Vagina (tissue), 2 donors: ENCODE measurements at regions not wholly inside any gene's neighbourhood (a gene's known extent, or its start where the extent isn't known, plus 50 kb on each side); places are given as distances from the start of the nearest gene placed in this dataset.

ENCODE experiments used
- DNase-seq, 2 donors: peaks; one replicate each; pipeline ENCODE4 v3.0.0-alpha.2; 2017; ENCODE audit errors: extremely low spot score in 2 of 2
- H3K27ac ChIP-seq: fragments of 200-600 bp; sonication (generic); one replicate; pipeline ENCODE4 v1.5.1; 2019
- H3K27me3 ChIP-seq: fragments of 200-600 bp; sonication (generic); one replicate; pipeline ENCODE4 v1.5.1; 2019
- H3K36me3 ChIP-seq, 2 donors: fragments of 200-600 bp; sonication (generic); one replicate each; pipeline ENCODE4 v1.5.1; 2017 to 2019
- H3K4me1 ChIP-seq: fragments of 200-600 bp; sonication (generic); one replicate; pipeline ENCODE4 v1.5.1; 2019
- H3K4me3 ChIP-seq, 2 donors: fragments of 200-600 bp; sonication (generic); 1 replicate in 1 of 2; 2 replicates in 1 of 2; pipeline ENCODE4 v1.5.1; 2016 to 2019
- H3K9me3 ChIP-seq: fragments of 200-600 bp; sonication (generic); one replicate; pipeline ENCODE4 v1.5.1; 2019
- CTCF ChIP-seq, 3 experiments: fragments of 450-650 bp in 2 of 3; fragments of 200-600 bp in 1 of 3; sonication (generic) in 1 of 3; IDR thresholded peaks; one replicate each; pipeline ENCODE4 v1.5.1; 2017 to 2019; ENCODE audit warnings: antibody characterized with exemption in 3 of 3, mild to moderate bottlenecking in 2 of 3, moderate library complexity in 2 of 3
- POLR2A ChIP-seq, 2 donors: fragments of 450-650 bp; IDR thresholded peaks; one replicate each; pipeline ENCODE4 v1.6.1; 2017; ENCODE audit warnings: antibody characterized with exemption in 2 of 2, mild to moderate bottlenecking in 2 of 2, moderate library complexity in 2 of 2
- POLR2AphosphoS5 ChIP-seq, 2 donors: sonication (generic); formaldehyde crosslinking; IDR thresholded peaks; one replicate each; pipeline ENCODE4 v1.9.0; 2017; ENCODE audit warnings: antibody characterized with exemption in 2 of 2, mild to moderate bottlenecking in 2 of 2, low read depth in 1 of 2; ENCODE audit not compliant: insufficient read depth in 1 of 2
- intact Hi-C: fragments of 100-400 bp; cut with DNase I; formaldehyde crosslinking; loops from one replicate; pipeline ENCODE4 v1.15.1; 2023

GRCh38 chr11:130712480-130712879 is 203.8 kb downstream of the SNX19 start:
- Histone ChIP-seq H3K9me3 (no peaks in the 10 kb centered on the region), H3K4me1 (no peaks in the 10 kb centered on the region), H3K27ac (no peak overlapping the region), H3K27me3 (no peaks in the 10 kb centered on the region), H3K4me3 (no peak overlapping the region), H3K36me3 (no peaks in the 10 kb centered on the region)
- no peak for TF ChIP-seq POLR2AphosphoS5 (IDR thresholded peaks at IDR 0.05; ENCODE audit: insufficient read depth in 1 of 2, low read depth in 1 of 2)
- TF ChIP-seq POLR2A (IDR thresholded peaks at IDR 0.05): no peak
- no peak for TF ChIP-seq CTCF (IDR thresholded peaks at IDR 0.05)
- intact Hi-C loops: no loop called here
- DNase-seq: no peak

GRCh38 chr11:130715085-130715876 is 201.0 kb downstream of the SNX19 start:
- H3K27me3 ChIP-seq: no peaks in the 10 kb centered on the region
- no peak overlapping the region for H3K27ac ChIP-seq
- no peaks in the 10 kb centered on the region for H3K4me1 ChIP-seq
- intact Hi-C loops: no loop called here
- no peak overlapping the region for H3K4me3 ChIP-seq
- H3K36me3 ChIP-seq: no peaks in the 10 kb centered on the region
- TF ChIP-seq POLR2A (IDR thresholded peaks at IDR 0.05) (no peak), POLR2AphosphoS5 (IDR thresholded peaks at IDR 0.05; ENCODE audit: insufficient read depth in 1 of 2, low read depth in 1 of 2) (no peak), CTCF (IDR thresholded peaks at IDR 0.05) (no peak)
- DNase-seq: no peak
- H3K9me3 ChIP-seq: no peaks in the 10 kb centered on the region

- H3K27me3 ChIP-seq: no peaks in the 10 kb centered on the region
- H3K4me3 ChIP-seq: no peak overlapping the region
- DNase-seq: no peak
- no peaks in the 10 kb centered on the region for H3K9me3 ChIP-seq
- TF ChIP-seq CTCF (IDR thresholded peaks at IDR 0.05): no peak
- TF ChIP-seq POLR2A (IDR thresholded peaks at IDR 0.05): no peak
- no peak for TF ChIP-seq POLR2AphosphoS5 (IDR thresholded peaks at IDR 0.05; ENCODE audit: insufficient read depth in 1 of 2, low read depth in 1 of 2)
- intact Hi-C loops: no loop called here
- H3K27ac ChIP-seq: no peak overlapping the region
- no peaks in the 10 kb centered on the region for H3K36me3 ChIP-seq
- H3K4me1 ChIP-seq: no peaks in the 10 kb centered on the region
Measured at GRCh38 chr11:130715877-130716220, 200.4 kb downstream of the SNX19 start.

- H3K27ac ChIP-seq: no peak overlapping the region
- no peaks in the 10 kb centered on the region for H3K36me3 ChIP-seq
- intact Hi-C loops: no loop called here
- no peak for TF ChIP-seq CTCF (IDR thresholded peaks at IDR 0.05)
- TF ChIP-seq POLR2AphosphoS5 (IDR thresholded peaks at IDR 0.05; ENCODE audit: insufficient read depth in 1 of 2, low read depth in 1 of 2): no peak
- no peak for TF ChIP-seq POLR2A (IDR thresholded peaks at IDR 0.05)
- H3K27me3 ChIP-seq: no peaks in the 10 kb centered on the region
- H3K9me3 ChIP-seq: no peaks in the 10 kb centered on the region
- no peak overlapping the region for H3K4me3 ChIP-seq
- DNase-seq: no peak
- H3K4me1 ChIP-seq: no peaks in the 10 kb centered on the region
Measured at GRCh38 chr11:130718120-130718519, 198.2 kb downstream of the SNX19 start.

- intact Hi-C loops: no loop called here
- no peak overlapping the region for H3K27ac ChIP-seq
- no peaks in the 10 kb centered on the region for H3K36me3 ChIP-seq
- no peak overlapping the region for H3K4me3 ChIP-seq
- TF ChIP-seq POLR2A (IDR thresholded peaks at IDR 0.05) (no peak), CTCF (IDR thresholded peaks at IDR 0.05) (no peak), POLR2AphosphoS5 (IDR thresholded peaks at IDR 0.05; ENCODE audit: insufficient read depth in 1 of 2, low read depth in 1 of 2) (no peak)
- H3K9me3 ChIP-seq: no peaks in the 10 kb centered on the region
- H3K27me3 ChIP-seq: no peaks in the 10 kb centered on the region
- H3K4me1 ChIP-seq: no peaks in the 10 kb centered on the region
- no peak for DNase-seq
Measured at GRCh38 chr11:130719220-130719915, 196.9 kb downstream of the SNX19 start.
